ACC112 (cell line): ENCODE measurements at regions not wholly inside any gene's neighbourhood (a gene's known extent, or its start where the extent isn't known, plus 50 kb on each side); places are given as distances from the start of the nearest gene placed in this dataset.

Source experiments
- H2AFZ ChIP-seq: fragments of 200-600 bp; sonication (generic); one replicate; pipeline ENCODE4 v1.6.0; 2017; ENCODE audit warnings: antibody characterized with exemption, low read length; ENCODE audit not compliant: unreplicated experiment
- H3K27ac ChIP-seq: fragments of 200-600 bp; sonication (generic); 2 replicates; pipeline ENCODE4 v1.5.1; 2014; ENCODE audit warnings: low read depth, mild to moderate bottlenecking, antibody characterized with exemption, low read length, moderate library complexity
- H3K27me3 ChIP-seq: fragments of 200-600 bp; sonication (generic); 2 replicates; pipeline ENCODE4 v1.6.1; 2014; ENCODE audit warnings: mild to moderate bottlenecking, antibody characterized with exemption, low read length, moderate library complexity, mixed read lengths; ENCODE audit not compliant: insufficient read depth
- H3K36me3 ChIP-seq: fragments of 200-600 bp; sonication (generic); 2 replicates; pipeline ENCODE4 v1.6.1; 2016; ENCODE audit warnings: mild to moderate bottlenecking, antibody characterized with exemption, low read length, moderate library complexity, mixed read lengths; ENCODE audit not compliant: insufficient read depth
- H3K4me1 ChIP-seq: fragments of 200-600 bp; sonication (generic); one replicate; pipeline ENCODE4 v1.6.1; 2016; ENCODE audit warnings: low read length, mixed read lengths; ENCODE audit not compliant: insufficient read depth, unreplicated experiment, control insufficient read depth
- H3K4me3 ChIP-seq: fragments of 200-600 bp; sonication (generic); 2 replicates; pipeline ENCODE4 v1.5.1; 2014; ENCODE audit warnings: mild to moderate bottlenecking, low read depth, low read length
- H3K79me2 ChIP-seq: fragments of 200-600 bp; sonication (generic); one replicate; pipeline ENCODE4 v1.6.0; 2016; ENCODE audit warnings: low read length; ENCODE audit not compliant: control insufficient read depth, unreplicated experiment, insufficient read depth

DNA sequence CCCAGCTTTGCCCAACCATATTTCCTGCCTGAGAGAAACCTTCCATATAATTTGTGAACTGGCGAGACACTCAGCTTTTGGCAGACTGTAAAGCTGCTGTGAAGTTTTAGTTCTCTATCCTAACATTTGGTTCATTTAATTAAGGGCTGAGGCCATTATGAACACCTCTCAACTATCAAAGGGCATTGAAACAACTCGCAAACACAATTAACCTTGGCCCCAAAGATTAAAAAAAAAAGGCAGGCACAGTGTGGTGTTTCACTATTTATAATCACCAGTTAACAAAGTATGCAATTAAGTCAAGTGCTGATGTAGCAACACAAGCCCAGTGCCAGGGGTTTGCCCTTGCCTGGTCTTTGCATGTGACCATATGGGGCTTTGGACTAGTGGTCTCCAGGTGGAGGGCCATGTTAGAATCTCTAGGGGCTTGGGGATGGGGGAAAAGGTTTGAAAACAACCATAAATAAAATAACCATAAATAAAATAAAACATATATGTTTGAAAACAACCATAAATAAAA is 297.6 kb upstream of the SKOR2 start:
- Histone ChIP-seq H3K27me3 (no peaks in the 10 kb centered on the region), H2AFZ (no peak overlapping the region), H3K4me1 (no peaks in the 10 kb centered on the region)

DNA sequence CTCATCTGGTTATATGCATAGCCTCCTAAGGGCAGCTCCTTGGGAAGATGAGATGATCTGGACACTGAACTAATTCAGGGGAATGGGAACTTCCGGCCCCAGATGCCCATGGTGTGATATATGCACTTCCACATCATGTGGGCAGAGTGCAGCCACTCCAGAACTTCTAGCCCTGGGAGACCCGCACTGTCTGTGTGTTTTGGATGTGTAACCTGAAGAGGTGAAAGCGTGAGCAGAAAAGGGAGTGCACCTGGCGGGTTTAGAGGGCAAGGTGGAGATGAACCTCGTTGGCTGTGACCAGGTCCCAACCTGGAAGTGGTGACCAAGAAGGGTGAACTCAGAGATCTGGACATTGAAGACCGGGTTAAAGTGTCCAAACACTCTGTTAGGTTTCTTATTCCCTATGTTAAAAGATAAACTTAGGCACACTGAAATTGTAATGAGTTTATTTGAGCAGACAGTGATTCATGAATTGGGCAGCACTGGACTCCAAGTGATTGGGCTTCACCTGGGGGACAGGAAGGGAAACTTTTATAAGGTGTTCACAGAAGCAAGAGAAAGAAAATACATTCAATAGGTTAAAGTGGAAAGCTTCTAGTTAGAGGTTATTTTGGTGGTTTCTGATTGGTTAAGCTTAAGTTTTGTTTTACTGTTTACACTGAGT is 296.2 kb upstream of the SKOR2 start:
- no peaks in the 10 kb centered on the region for H3K4me1 ChIP-seq
- no peaks in the 10 kb centered on the region for H3K79me2 ChIP-seq
- H3K27ac ChIP-seq = no peak overlapping the region
- no peak overlapping the region for H2AFZ ChIP-seq
- no peaks in the 10 kb centered on the region for H3K36me3 ChIP-seq
- H3K4me3 ChIP-seq = no peak overlapping the region
- H3K27me3 ChIP-seq = 0 out of 2 replicates have a peak, but pooled peaks cover under 1% of the 10 kb centered on the region

More for the DNA sequence above, 297.6 kb upstream of the SKOR2 start:
- no peaks in the 10 kb centered on the region for H3K36me3 ChIP-seq
- H3K4me3 ChIP-seq = no peak overlapping the region
- no peaks in the 10 kb centered on the region for H3K79me2 ChIP-seq
- no peak overlapping the region for H3K27ac ChIP-seq

DNA sequence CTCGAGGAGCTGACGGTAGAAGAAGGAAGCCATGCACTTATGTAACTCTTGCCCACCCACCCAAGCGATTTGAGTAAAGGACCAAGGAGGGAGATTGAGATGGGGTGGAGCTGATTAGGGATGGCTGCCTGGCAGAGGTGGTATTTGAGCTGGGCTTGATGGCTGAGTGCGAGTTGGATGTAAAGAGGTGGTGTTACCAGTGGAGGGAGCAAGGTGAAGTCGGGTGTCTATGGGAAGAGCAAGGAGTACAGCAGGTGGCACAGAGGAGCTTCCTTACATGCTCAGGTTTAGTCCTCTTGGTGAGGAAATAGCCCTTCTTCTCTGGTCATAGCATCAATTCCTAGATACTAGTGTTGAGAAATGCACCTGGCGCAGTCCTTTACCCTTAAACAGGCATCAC is 294.2 kb upstream of the SKOR2 start:
- H3K27ac ChIP-seq = no peak overlapping the region
- 0 out of 2 replicates have a peak, but pooled peaks cover 3% of the 10 kb centered on the region for H3K27me3 ChIP-seq
- H3K36me3 ChIP-seq = no peaks in the 10 kb centered on the region

DNA sequence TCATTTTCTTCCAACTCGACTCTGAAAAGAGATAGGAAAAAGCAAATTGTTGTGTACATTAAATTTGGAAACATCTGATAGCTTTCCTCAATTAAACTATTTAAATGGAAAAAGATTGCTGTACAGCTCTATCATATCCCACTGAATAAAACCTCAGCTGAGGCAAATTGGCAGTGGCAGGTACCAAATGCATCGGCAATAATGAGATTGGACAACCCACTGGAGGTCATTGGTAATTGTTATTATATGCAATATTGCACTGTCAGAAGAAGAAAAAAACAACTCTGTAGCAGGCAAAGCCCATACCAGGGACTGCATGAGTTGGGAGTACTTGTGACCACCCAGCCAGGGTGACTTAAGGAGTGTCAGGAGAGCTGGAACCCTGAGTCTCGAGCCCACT is 291.6 kb upstream of the SKOR2 start:
- no peaks in the 10 kb centered on the region for H3K36me3 ChIP-seq
- H3K79me2 ChIP-seq = no peaks in the 10 kb centered on the region
- no peak overlapping the region for H3K4me3 ChIP-seq
- no peaks in the 10 kb centered on the region for H3K4me1 ChIP-seq
- 0 out of 2 replicates have a peak, but pooled peaks cover 3% of the 10 kb centered on the region for H3K27me3 ChIP-seq
- no peak overlapping the region for H3K27ac ChIP-seq
- H2AFZ ChIP-seq = no peak overlapping the region

More for the DNA sequence above, 294.2 kb upstream of the SKOR2 start:
- Histone ChIP-seq H2AFZ (no peak overlapping the region), H3K79me2 (no peaks in the 10 kb centered on the region), H3K4me1 (no peaks in the 10 kb centered on the region), H3K4me3 (no peak overlapping the region)

DNA sequence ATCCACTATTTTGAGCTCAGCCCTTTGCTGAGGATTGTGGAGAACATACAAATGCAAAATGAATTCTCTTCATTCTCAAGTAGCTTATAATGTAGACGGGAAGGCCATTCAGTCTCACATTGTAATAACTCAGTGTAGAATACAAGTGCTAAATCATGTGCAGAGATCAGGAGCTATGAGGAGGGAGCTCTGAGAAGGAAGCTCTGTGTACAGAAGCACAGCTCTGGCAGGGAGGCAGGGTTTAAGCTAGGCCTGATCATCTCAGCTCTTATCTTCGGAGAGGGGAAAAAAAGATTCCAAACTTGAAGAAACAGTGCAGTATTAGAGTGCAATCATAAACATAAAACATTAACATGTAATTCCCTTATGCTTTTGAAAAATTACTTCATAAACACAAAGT is 291.1 kb upstream of the SKOR2 start:
- no peak overlapping the region for H3K4me3 ChIP-seq
- H3K27ac ChIP-seq = no peak overlapping the region
- H2AFZ ChIP-seq = no peak overlapping the region
- H3K79me2 ChIP-seq = no peaks in the 10 kb centered on the region
- H3K36me3 ChIP-seq = no peaks in the 10 kb centered on the region
- 0 out of 2 replicates have a peak, but pooled peaks cover 3% of the 10 kb centered on the region for H3K27me3 ChIP-seq
- H3K4me1 ChIP-seq = no peaks in the 10 kb centered on the region

DNA sequence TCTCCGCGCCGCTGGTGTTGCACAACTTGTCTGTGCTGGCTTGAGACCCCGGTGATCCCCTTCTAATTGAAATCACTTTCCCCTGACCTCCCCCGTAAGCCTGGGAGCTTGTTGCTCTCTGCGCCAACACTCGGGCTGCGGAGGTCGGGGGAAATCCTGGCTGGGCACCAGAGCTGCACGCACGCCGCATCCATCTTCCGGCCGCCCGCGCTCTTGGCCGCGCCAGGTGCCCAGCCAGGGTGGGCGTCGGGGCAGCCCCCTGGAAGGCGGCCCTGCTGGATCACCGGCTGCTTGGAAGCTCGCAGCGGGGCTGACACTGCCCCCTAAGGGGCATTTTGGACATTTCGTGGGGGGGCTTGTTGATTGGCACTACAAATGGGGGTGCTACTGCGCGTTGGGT is 280.3 kb upstream of the SKOR2 start:
- no peak overlapping the region for H3K4me3 ChIP-seq
- H3K4me1 ChIP-seq = no peaks in the 10 kb centered on the region
- H3K27ac ChIP-seq = no peak overlapping the region
- 0 out of 2 replicates have a peak, but pooled peaks cover 3% of the 10 kb centered on the region for H3K27me3 ChIP-seq
- no peaks in the 10 kb centered on the region for H3K79me2 ChIP-seq
- H3K36me3 ChIP-seq = no peaks in the 10 kb centered on the region
- no peak overlapping the region for H2AFZ ChIP-seq

DNA sequence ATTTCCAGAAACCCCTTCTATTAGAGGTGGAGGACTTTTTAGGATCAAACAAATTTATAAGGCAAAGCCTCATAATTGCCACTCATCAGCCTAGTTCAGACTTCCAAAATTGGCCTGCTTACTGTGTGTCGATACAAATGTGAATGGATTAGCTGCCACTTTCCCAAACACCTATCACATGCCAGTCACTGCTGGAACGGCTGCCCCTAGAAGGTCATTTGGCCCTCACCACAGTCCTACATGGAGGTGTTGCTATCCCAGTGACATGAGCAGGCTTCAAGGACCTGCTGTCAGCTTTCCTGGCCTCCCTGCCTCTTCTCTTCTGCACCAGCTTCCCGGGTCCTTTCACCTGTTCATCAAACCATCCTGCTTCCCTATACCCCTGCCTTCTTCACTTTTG is 279.2 kb upstream of the SKOR2 start:
- Histone ChIP-seq H3K4me3 (no peak overlapping the region), H3K79me2 (no peaks in the 10 kb centered on the region), H3K36me3 (no peaks in the 10 kb centered on the region), H3K4me1 (no peaks in the 10 kb centered on the region), H3K27me3 (0 out of 2 replicates have a peak, but pooled peaks cover 3% of the 10 kb centered on the region), H3K27ac (no peak overlapping the region), H2AFZ (no peak overlapping the region)

DNA sequence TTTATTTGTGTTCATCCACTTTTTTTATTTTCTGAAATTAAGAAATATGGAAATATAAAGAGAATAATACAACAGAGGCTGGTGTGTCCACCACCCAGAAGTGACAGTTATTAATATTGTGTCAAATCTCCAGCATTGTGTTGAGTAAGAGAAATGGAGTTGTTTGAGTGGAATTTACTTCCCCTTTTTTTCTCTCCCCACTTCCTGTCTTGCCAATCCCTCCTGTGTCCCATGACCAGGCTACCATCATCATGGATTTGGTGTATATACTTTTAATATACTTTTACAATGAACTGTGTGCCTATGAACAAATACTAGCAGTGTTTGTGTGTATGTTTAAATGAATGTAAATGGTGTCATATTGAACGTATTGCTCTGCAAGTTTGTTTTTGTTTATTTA is 276.9 kb upstream of the SKOR2 start:
- H3K36me3 ChIP-seq = no peaks in the 10 kb centered on the region
- H3K4me1 ChIP-seq = no peaks in the 10 kb centered on the region
- no peak overlapping the region for H3K27ac ChIP-seq
- no peaks in the 10 kb centered on the region for H3K79me2 ChIP-seq
- H2AFZ ChIP-seq = no peak overlapping the region
- no peak overlapping the region for H3K4me3 ChIP-seq
- H3K27me3 ChIP-seq = 0 out of 2 replicates have a peak, but pooled peaks cover 3% of the 10 kb centered on the region

DNA sequence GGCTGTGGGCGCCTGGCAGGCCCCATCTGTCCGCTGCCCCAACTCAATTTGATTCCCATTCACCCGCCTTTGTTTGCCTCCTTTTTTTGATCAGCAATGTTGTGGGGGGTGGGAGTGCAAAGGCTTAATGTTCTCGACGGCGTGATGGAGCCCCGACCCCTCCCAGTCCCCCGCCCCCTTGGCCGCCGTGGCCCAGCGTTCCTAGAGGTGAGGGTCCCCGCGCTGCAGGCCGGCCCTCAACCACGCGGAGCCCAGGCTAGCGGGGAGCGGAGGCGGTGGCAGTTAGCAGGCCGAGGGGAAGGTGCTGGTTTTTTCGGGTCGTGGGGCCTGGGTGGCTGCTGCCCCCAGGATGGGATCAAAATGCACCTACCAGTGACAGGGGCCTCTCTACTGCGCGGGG is 274.7 kb upstream of the SKOR2 start:
- no peak overlapping the region for H3K27ac ChIP-seq
- H2AFZ ChIP-seq = no peak overlapping the region
- no peak overlapping the region for H3K4me3 ChIP-seq
- no peaks in the 10 kb centered on the region for H3K36me3 ChIP-seq
- no peaks in the 10 kb centered on the region for H3K79me2 ChIP-seq
- 0 out of 2 replicates have a peak, but pooled peaks cover 3% of the 10 kb centered on the region for H3K27me3 ChIP-seq
- H3K4me1 ChIP-seq = no peaks in the 10 kb centered on the region

DNA sequence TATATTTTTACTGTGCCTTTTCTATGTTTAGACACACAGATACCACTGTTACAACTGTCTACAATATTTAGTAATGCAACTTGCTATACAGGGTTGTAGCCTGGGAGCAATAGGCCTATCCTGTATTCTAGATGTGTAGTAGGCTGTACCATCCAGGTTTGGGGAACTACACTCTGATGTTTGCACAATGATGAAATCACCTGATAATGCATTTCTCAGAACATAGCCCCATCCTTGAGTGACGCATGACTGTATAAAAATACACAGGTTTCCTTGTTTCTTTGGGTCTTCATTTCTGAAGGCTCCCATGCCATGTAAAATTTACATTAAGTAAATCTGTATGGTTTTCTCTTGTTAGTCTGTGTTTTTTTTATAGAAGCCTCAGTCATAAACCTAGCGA is 270.9 kb upstream of the SKOR2 start:
- Histone ChIP-seq H3K4me1 (no peaks in the 10 kb centered on the region), H3K4me3 (no peak overlapping the region), H3K36me3 (no peaks in the 10 kb centered on the region), H2AFZ (no peak overlapping the region), H3K27ac (no peak overlapping the region), H3K79me2 (no peaks in the 10 kb centered on the region), H3K27me3 (no peaks in the 10 kb centered on the region)

DNA sequence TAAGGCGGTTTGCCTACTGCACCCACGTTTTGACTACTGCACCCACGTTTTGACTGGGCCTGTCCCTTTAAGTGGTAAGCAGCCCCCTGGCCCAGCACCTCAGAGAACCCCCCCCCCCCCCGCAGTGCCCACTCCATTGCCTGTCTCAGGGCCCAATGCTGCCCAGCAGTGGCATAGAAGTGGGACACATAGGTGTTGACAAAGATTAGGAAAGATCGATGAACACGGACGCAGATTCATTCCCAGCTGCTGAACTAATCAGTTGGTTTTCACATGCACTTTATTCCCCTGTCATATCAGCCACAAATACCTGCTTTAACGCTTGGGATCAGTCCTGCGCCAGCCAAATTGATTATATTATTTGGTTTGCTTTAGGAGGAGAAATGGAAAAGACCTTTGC is 268.8 kb upstream of the SKOR2 start:
- Histone ChIP-seq H2AFZ (no peak overlapping the region), H3K4me1 (no peaks in the 10 kb centered on the region), H3K79me2 (no peaks in the 10 kb centered on the region), H3K36me3 (no peaks in the 10 kb centered on the region), H3K4me3 (no peak overlapping the region), H3K27me3 (no peaks in the 10 kb centered on the region), H3K27ac (no peak overlapping the region)
